Stimulated activated CD8-positive, alpha-beta memory T cell treated with anti-CD3 and anti-CD28 coated beads, Interleukin-15, amount 100 ng/mL, for 48 hours (primary cell): ENCODE measurements at regions not wholly inside any gene's neighbourhood (a gene's known extent, or its start where the extent isn't known, plus 50 kb on each side); places are given as distances from the start of the nearest gene placed in this dataset.
A peak's percentile ranks its signal among the peaks of the same experiment; 100 is the strongest.
"Not testable (repeated sequence)": the region's sequence is repeated elsewhere in the genome, so short reads cannot be mapped to it uniquely, and the experiment has no call there.

Experiments
- DNase-seq, 2 donors: peaks; one replicate each; pipeline ENCODE4 v3.0.0-alpha.2; 2020; ENCODE audit warnings: low read depth in 2 of 2

GRCh38 chr6:27678469-27678868, 205.6 kb upstream of the ZNF184 start:
- DNase-seq = no peak

GRCh38 chr6:27674882-27675281, 202.0 kb upstream of the ZNF184 start:
- no peak for DNase-seq

GRCh38 chr6:27672113-27672799, 199.4 kb upstream of the ZNF184 start:
- peak in 1 of 2 donors; percentile 21 for DNase-seq

- DNase-seq = no peak
These were observed 196.9 kb upstream of the ZNF184 start for GRCh38 chr6:27669624-27670301.

- no peak for DNase-seq
These were observed 196.4 kb upstream of the ZNF184 start for GRCh38 chr6:27669295-27669623.

- DNase-seq = peak; percentile 56 to 59
These were observed 195.8 kb upstream of the ZNF184 start for GRCh38 chr6:27668442-27669294.

GRCh38 chr6:27667657-27668441, 194.9 kb upstream of the ZNF184 start:
- no peak for DNase-seq

- DNase-seq = no peak
These were observed 194.2 kb upstream of the ZNF184 start for GRCh38 chr6:27667016-27667656.

- DNase-seq = no peak
These were observed 189.9 kb upstream of the ZNF184 start for GRCh38 chr6:27662769-27663168.

- DNase-seq = not testable (repeated sequence)
These were observed 189.3 kb upstream of the ZNF184 start for GRCh38 chr6:27662212-27662611.

- not testable (repeated sequence) for DNase-seq
These were observed 180.4 kb upstream of the ZNF184 start for GRCh38 chr6:27653143-27653825.

- DNase-seq = no peak
These were observed 178.4 kb upstream of the ZNF184 start for GRCh38 chr6:27651371-27651732.

GRCh38 chr6:27650620-27651370, 177.9 kb upstream of the ZNF184 start:
- peak; percentile 31 to 36 for DNase-seq

GRCh38 chr6:27644528-27644927, 171.6 kb upstream of the ZNF184 start:
- no peak for DNase-seq

- no peak for DNase-seq
These were observed 170.0 kb upstream of the ZNF184 start for GRCh38 chr6:27642744-27643456.

- DNase-seq = not testable (repeated sequence)
These were observed 163.0 kb upstream of the ZNF184 start for GRCh38 chr6:27635886-27636285.

- not testable (repeated sequence) for DNase-seq
These were observed 160.3 kb upstream of the ZNF184 start for GRCh38 chr6:27633221-27633688.

GRCh38 chr6:27631609-27631916, 158.7 kb upstream of the ZNF184 start:
- no peak for DNase-seq
